22Rv1 (cell line): ENCODE measurements at regions not wholly inside any gene's neighbourhood (a gene's known extent, or its start where the extent isn't known, plus 50 kb on each side); places are given as distances from the start of the nearest gene placed in this dataset.

Source experiments
- H3K27ac ChIP-seq: fragments of 450-650 bp; 2 replicates; pipeline ENCODE4 v1.5.1; 2017
- ZFX ChIP-seq: fragments of 450-650 bp; IDR thresholded peaks from 2 replicates; pipeline ENCODE4 v1.6.1; 2017; ENCODE audit warnings: antibody characterized with exemption, borderline replicate concordance
- TF ChIP-seq, protein P1 (sequence below): fragments of 450-650 bp; IDR thresholded peaks from 2 replicates; pipeline ENCODE4 v1.5.1; 2017; ENCODE audit warnings: mild to moderate bottlenecking

DNA sequence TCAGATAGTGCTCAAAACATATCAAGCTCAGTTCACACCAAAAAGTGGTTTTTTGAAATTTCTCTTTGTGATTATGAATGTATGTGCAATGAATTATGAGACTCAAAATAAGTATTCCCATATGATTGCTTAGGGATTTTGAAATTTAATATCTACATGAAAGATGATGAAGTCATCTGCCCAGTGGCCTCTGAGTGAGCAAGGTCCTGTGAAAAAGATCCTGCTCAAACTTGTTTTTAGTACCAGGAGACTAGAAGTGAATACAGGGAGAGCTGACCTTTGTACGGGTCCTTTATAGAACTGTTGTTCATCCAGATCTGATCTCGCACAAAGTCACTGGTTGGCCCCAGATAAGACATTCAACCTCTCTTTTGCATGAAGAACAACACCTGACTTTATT, 151.9 kb upstream of the MAF start:
- TF ChIP-seq ZFX = no peak
- TF ChIP-seq, protein P1, sequence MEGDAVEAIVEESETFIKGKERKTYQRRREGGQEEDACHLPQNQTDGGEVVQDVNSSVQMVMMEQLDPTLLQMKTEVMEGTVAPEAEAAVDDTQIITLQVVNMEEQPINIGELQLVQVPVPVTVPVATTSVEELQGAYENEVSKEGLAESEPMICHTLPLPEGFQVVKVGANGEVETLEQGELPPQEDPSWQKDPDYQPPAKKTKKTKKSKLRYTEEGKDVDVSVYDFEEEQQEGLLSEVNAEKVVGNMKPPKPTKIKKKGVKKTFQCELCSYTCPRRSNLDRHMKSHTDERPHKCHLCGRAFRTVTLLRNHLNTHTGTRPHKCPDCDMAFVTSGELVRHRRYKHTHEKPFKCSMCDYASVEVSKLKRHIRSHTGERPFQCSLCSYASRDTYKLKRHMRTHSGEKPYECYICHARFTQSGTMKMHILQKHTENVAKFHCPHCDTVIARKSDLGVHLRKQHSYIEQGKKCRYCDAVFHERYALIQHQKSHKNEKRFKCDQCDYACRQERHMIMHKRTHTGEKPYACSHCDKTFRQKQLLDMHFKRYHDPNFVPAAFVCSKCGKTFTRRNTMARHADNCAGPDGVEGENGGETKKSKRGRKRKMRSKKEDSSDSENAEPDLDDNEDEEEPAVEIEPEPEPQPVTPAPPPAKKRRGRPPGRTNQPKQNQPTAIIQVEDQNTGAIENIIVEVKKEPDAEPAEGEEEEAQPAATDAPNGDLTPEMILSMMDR = no peak
- no peak overlapping the region for H3K27ac ChIP-seq

DNA sequence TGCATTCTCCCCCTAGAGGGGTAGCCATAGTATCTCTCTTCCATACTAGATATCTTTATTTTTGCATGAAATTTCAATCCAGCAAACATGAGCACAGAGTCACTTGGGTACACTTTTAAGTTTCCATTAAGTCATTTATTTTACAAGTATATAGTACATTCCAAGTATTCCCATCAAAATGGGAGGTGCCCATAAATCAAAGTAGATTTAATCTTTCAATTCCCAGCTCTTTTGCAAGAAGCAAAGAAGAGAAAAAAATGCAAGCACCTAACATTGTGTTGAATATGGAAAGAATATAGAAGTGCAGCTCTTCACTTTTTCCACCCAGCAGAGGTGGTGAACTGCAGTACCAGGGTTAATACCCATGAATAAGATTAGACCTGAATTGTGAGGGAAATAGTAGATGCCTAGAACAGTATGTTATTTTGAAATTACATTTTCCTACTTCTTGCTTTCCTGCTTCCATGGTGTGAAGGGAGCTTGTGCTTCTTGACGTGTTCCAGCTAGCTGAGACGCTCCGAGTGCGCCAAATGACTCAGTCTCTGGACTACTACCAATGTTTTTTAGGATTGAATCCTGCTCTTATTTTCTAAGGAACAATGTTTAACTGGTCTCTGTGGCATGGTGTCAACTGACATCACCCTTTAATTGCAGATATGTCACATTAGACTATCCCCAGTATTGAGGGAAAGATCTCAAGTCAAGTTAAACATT, 151.1 kb upstream of the MAF start:
- TF ChIP-seq, protein P1 = no peak
- no peak for TF ChIP-seq ZFX
- H3K27ac ChIP-seq = no peak overlapping the region

DNA sequence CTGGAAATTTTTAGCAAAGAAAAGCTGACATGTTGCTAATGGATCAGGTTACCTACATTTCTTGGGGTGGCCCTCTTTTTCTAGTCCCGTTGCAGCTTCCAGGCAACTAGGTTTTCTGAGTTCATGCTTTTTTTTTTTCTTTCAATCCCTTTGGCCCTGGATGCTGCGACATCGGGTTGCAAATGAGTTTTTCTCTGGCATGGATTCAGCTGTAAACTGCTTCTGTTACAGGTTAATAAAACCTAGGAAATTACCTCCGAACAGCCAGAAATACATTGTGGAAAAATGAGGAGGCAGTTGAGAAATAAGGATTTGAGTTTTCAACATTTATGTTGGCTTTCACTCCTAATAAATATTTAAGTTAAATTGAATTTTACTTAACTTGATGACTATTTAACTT, 149.8 kb upstream of the MAF start:
- no peak for TF ChIP-seq ZFX
- TF ChIP-seq, protein P1 = no peak
- no peak overlapping the region for H3K27ac ChIP-seq

DNA sequence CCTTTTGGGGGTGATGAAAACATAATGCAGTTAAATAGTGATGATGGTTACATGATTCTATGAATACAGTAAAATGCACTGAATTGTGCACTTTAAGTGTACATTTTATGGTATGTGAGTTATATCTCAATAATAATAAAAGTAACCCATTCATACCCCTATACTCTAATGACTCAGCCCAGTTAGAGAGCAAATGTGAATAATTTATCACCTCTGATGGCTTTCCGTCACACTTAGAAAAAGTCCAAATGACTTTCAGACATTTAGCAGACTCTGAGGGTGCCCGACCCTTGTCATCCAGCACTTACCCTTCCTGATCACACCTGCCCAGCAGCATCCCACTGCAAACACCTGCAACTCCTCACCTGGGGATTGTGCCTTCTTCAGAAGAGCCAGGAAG, 148.1 kb upstream of the MAF start:
- H3K27ac ChIP-seq = no peak overlapping the region
- TF ChIP-seq, protein P1 = no peak
- TF ChIP-seq ZFX = no peak

DNA sequence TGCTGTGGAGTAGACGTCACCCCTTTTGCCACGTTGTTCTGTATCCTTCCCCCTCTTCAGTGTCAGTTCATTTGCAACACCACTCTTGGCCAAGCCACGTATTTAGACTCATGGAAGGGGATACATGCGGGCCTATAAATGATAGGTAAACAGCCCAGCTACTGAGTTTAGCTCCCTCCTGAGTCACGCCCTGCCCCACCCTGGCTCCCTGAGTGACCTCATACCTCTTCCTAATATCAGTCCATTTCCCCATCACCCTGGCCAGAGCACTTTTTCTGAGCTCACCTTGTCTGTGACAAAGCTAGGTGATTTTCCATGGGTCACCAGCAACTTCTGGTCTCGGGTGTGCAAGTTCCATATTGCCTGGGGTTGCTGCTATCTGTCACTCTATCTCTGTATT, 147.2 kb upstream of the MAF start:
- no peak for TF ChIP-seq ZFX
- TF ChIP-seq, protein P1 = no peak
- no peak overlapping the region for H3K27ac ChIP-seq

DNA sequence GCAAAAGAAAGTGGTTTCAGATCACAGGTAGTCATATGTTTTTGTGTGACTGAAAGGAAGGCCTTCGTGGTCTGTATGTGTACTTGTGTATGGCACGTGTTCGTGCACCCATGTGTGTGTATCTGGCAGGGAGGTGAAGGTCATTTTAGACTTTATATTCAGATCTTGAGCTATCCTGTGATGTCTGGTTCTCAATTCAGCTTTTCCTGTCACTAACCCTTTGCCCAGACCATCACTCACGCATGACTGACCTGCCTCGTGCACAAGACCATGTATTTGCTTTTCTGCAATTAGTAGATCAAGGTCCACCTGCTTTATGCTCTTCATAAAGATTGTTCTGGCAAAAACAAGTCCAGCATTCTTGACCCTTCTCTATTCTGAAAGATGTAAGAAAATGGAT, 139.7 kb upstream of the MAF start:
- H3K27ac ChIP-seq = no peak overlapping the region
- TF ChIP-seq ZFX = no peak
- TF ChIP-seq, protein P1 = no peak

DNA sequence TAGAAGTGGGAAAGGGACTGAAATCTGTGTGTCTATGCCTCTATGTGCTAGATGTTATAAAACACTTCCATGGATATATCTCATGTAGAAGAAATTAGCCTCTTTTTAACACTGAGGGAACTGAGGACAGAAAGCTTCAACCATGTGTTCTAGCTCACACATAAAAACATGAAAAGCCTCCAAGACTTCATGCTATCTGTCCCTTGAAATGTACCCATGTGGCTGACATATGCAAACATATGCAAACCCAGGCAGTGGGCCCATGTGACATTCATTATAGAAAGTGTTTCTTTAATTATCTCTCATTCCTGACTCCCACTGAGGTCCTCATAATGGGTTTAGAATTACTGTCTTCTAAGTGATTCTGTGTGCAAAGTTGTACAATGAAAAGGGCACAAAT, 134.7 kb upstream of the MAF start:
- TF ChIP-seq, protein P1 = no peak
- no peak for TF ChIP-seq ZFX
- no peak overlapping the region for H3K27ac ChIP-seq
